Uterus (tissue), 3 donors: ENCODE measurements at regions not wholly inside any gene's neighbourhood (a gene's known extent, or its start where the extent isn't known, plus 50 kb on each side); places are given as distances from the start of the nearest gene placed in this dataset.

Experiments used
- DNase-seq, 2 donors: peaks; one replicate each; pipeline ENCODE4 v3.0.0-alpha.2; 2019 to 2020
- H3K27ac ChIP-seq, 2 donors: fragments of 200-600 bp; sonication (generic); 1 replicate in 1 of 2; 2 replicates in 1 of 2; pipeline ENCODE4 v1.5.1; 2016 to 2018
- H3K27me3 ChIP-seq, 2 donors: fragments of 200-600 bp; sonication (generic); one replicate each; pipeline ENCODE4 v1.5.1; 2018 to 2019; ENCODE audit warnings: control low read depth in 1 of 2
- H3K36me3 ChIP-seq, 2 donors: fragments of 200-600 bp; sonication (generic); one replicate each; pipeline ENCODE4 v1.5.1; 2019; ENCODE audit warnings: control low read depth in 1 of 2
- H3K4me1 ChIP-seq, 2 donors: fragments of 200-600 bp; sonication (generic); one replicate each; pipeline ENCODE4 v1.5.1; 2018 to 2019; ENCODE audit warnings: control low read depth in 1 of 2
- H3K4me3 ChIP-seq, 2 donors: fragments of 200-600 bp; sonication (generic); 1 replicate in 1 of 2; 2 replicates in 1 of 2; pipeline ENCODE4 v1.5.1; 2018 to 2019; ENCODE audit warnings: mild to moderate bottlenecking in 1 of 2
- H3K9me3 ChIP-seq, 2 donors: fragments of 200-600 bp; sonication (generic); one replicate each; pipeline ENCODE4 v1.5.1; 2019; ENCODE audit warnings: control low read depth in 1 of 2
- CTCF ChIP-seq, 4 experiments: fragments of 200-600 bp in 2 of 4; fragments of 450-650 bp in 2 of 4; sonication (generic) in 2 of 4; IDR thresholded peaks; one replicate each; pipeline ENCODE4 v1.5.1; 2016 to 2019; ENCODE audit warnings: antibody characterized with exemption in 4 of 4, mild to moderate bottlenecking in 2 of 4, moderate library complexity in 1 of 4
- POLR2A ChIP-seq, 2 donors: fragments of 450-650 bp; IDR thresholded peaks; one replicate each; pipeline ENCODE4 v1.6.1; 2016; ENCODE audit warnings: antibody characterized with exemption in 2 of 2, mild to moderate bottlenecking in 1 of 2, moderate library complexity in 1 of 2
- intact Hi-C: fragments of 100-400 bp; cut with DNase I; formaldehyde crosslinking; loops from one replicate; pipeline ENCODE4 v1.15.1; 2023; ENCODE audit warnings: low total_unique reads
- donor health status: DM: yes; HTN: yes; CAD: no.

DNA sequence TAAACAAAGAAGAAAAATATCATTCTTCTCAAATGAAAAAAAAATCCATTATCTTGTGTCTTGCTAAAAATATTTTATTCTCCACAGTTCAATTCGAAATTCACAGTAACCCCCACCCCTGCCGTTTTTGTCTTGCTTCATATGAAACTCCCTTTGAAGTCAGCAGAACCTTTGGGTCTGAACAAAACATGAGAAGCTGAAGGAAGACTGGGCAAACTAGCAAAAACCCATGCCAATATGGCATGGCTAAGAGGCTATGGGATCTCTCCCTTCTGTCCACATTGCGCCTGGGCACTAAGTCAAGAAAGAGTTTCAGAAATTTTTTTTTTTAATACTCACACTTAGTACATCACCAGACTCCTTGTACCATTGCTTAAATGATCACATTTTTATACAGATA is 136.0 kb upstream of the SMIM31 start:
- no peak for TF ChIP-seq POLR2A (IDR thresholded peaks at IDR 0.05)
- TF ChIP-seq CTCF (IDR thresholded peaks at IDR 0.05), result no peak
- Histone ChIP-seq H3K9me3 (no peaks in the 10 kb centered on the region), H3K27ac (no peak overlapping the region), H3K4me1 (no peaks in the 10 kb centered on the region), H3K27me3 (no peaks in the 10 kb centered on the region), H3K36me3 (no peaks in the 10 kb centered on the region), H3K4me3 (no peak overlapping the region)
- intact Hi-C loops, result no loop called here
- DNase-seq, result no peak

GRCh38 chr4:164621886-164622521 is 131.9 kb upstream of the SMIM31 start:
- no peak for DNase-seq
- Histone ChIP-seq H3K36me3 (no peaks in the 10 kb centered on the region), H3K4me3 (no peak overlapping the region), H3K27me3 (no peaks in the 10 kb centered on the region), H3K27ac (no peak overlapping the region), H3K4me1 (no peaks in the 10 kb centered on the region), H3K9me3 (no peaks in the 10 kb centered on the region)
- no peak for TF ChIP-seq CTCF (IDR thresholded peaks at IDR 0.05)
- TF ChIP-seq POLR2A (IDR thresholded peaks at IDR 0.05), result no peak
- intact Hi-C loops, result no loop called here

- Histone ChIP-seq H3K4me3 (no peak overlapping the region), H3K36me3 (no peaks in the 10 kb centered on the region), H3K9me3 (no peaks in the 10 kb centered on the region), H3K27me3 (no peaks in the 10 kb centered on the region), H3K4me1 (no peaks in the 10 kb centered on the region), H3K27ac (no peak overlapping the region)
- intact Hi-C loops, result no loop called here
- no peak for DNase-seq
- TF ChIP-seq CTCF (IDR thresholded peaks at IDR 0.05) (no peak), POLR2A (IDR thresholded peaks at IDR 0.05) (no peak)
Observed at GRCh38 chr4:164623099-164623498, 130.8 kb upstream of the SMIM31 start.

DNA sequence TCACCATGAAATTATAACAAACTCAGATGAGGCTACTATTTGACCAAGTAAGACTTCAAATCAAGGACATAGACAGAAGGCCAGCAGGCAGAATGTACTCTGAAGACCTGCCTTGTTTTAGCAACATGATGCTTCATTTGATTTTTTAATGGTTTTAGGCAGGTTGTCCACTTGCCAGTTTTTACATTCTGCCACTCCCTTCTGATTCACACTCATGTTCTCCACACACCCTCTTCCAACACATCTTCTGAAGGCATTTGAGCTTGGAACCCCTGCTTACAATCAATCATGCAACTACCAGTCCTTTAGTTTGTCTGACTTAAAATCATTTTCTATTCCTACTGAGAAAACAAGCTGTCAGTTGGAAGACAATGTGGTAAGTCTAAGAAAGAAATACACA is 114.9 kb upstream of the SMIM31 start:
- H3K4me3 ChIP-seq, result no peak overlapping the region
- intact Hi-C loops, result no loop called here
- H3K27me3 ChIP-seq, result no peaks in the 10 kb centered on the region
- H3K36me3 ChIP-seq, result no peaks in the 10 kb centered on the region
- no peaks in the 10 kb centered on the region for H3K4me1 ChIP-seq
- no peak overlapping the region for H3K27ac ChIP-seq
- no peak for DNase-seq
- TF ChIP-seq POLR2A (IDR thresholded peaks at IDR 0.05), result no peak
- TF ChIP-seq CTCF (IDR thresholded peaks at IDR 0.05), result no peak
- no peaks in the 10 kb centered on the region for H3K9me3 ChIP-seq

GRCh38 chr4:164648151-164648848 is 105.6 kb upstream of the SMIM31 start:
- H3K36me3 ChIP-seq, result no peaks in the 10 kb centered on the region

More at GRCh38 chr4:164648151-164648848, 105.6 kb upstream of the SMIM31 start:
- H3K27me3 ChIP-seq, result no peaks in the 10 kb centered on the region
- no peak overlapping the region for H3K4me3 ChIP-seq
- TF ChIP-seq POLR2A (IDR thresholded peaks at IDR 0.05) (no peak), CTCF (IDR thresholded peaks at IDR 0.05) (no peak)
- no peaks in the 10 kb centered on the region for H3K4me1 ChIP-seq
- no peak overlapping the region for H3K27ac ChIP-seq
- H3K9me3 ChIP-seq, result no peaks in the 10 kb centered on the region
- no peak for DNase-seq
- intact Hi-C loops, result no loop called here
